GM19023 (cell line): ENCODE measurements at regions not wholly inside any gene's neighbourhood (a gene's known extent, or its start where the extent isn't known, plus 50 kb on each side); places are given as distances from the start of the nearest gene placed in this dataset.
"Not testable (repeated sequence)": the region's sequence is repeated elsewhere in the genome, so short reads cannot be mapped to it uniquely, and the experiment has no call there.

Experiments used
- ATAC-seq: cut with Tn5 transposase; IDR thresholded peaks from one replicate; pipeline ENCODE4 v1.9.1; 2021; ENCODE audit warnings: mild to moderate bottlenecking, moderate library complexity; ENCODE audit not compliant: unreplicated experiment

DNA sequence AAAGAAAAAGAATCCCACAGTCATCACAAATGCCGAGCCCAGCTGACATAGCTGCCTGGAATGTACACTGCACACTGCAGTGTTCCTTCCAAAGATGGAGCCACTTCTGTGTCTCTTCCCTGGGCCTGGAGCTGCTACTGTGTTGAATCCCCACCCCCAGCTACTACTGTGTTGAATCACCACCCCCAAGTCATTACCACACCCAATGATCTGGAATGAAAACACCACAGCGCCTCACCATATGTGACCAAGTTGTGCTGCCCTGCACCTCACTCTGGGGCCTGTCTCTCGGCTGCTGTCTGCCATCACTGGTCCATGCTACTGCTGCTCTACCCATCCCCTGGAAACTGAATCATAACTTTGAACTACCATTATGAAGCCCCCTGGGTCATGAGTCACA lies 861.2 kb downstream of the UQCRFS1 start:
- ATAC-seq = no peak

GRCh38 chr19:28351321-28351720 lies 861.6 kb downstream of the UQCRFS1 start:
- not testable (repeated sequence) for ATAC-seq

DNA sequence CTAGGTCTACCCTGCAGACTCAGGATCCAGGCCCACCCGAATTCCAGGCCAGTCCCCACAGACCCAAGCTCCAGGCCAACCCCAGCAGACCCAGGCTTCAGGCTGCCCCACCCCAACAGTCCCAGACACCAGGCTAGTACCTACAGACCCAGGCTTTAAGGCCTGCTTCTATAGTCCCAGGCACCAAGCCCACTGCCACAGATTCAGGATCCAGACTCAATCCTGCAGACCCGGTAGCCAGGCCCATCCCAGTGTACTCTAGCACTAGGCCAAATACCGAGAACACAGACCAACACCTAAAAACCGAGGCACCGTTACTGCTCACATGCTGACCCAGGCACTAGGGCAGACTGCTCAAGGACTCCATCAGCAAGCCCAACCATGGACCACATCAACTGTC lies 862.3 kb downstream of the UQCRFS1 start:
- ATAC-seq = no peak

DNA sequence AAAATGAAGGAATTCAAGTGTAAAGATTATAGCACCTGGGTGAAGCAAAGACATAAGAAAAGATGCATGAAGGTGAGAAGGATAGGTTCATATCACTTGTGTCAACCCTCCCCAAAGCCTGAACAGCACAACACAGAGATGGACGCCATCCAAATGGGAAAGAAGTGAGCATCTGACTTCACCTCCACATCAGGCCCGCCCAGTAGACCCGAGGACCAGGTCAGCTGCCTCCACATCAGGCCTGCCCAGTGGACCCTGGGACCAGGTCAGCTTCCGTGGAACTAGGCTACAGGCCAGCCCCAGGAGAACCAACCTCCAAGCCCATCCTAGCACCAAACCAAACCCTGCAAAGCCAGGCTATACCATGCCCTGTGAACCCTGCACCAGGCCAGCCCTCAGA lies 862.9 kb downstream of the UQCRFS1 start:
- ATAC-seq = no peak

DNA sequence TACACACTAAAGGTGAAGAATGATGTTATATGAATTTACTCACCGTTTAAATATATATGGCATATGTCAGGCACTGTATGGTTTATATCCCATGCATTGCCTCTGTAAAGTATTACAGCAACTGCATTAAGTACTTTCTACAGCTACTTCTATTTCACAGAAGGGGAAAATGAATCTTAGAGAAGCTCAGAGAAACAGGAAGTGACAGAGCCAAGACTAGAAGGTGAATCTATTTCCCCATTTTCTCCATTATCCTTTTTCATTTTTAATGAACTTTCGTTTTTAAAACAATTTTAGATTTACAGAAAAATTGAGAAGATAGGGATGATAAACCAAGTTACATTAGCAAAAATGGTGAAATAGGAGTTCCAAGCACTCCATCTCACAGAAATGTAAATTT lies 863.3 kb downstream of the UQCRFS1 start:
- ATAC-seq = no peak

- ATAC-seq = no peak
Observed at GRCh38 chr19:28345811-28346210, 867.1 kb downstream of the UQCRFS1 start.

GRCh38 chr19:28341810-28342350 lies 871.1 kb downstream of the UQCRFS1 start:
- ATAC-seq = no peak

GRCh38 chr19:28334419-28334818 lies 878.5 kb downstream of the UQCRFS1 start:
- ATAC-seq = no peak

- ATAC-seq = no peak
Observed at GRCh38 chr19:28333909-28334308, 879.0 kb downstream of the UQCRFS1 start.

DNA sequence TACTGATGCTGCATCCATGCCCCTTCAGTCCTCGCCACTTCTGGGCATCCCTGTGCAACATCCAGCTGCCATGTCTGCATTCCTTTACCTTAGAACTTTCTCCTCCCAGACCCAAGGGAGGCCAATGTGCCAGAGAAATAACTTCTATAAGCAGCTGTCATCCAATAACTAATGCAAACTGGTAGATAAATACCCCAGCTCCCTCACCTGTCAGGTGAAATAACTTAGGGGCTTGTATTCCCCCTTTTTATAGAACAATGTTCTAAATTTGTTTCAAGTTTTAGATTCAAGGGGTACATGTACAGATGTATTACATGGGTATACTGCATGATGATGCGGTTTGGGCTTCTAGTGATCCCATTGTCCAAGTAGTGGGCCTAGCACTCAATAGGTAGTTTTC lies 880.1 kb downstream of the UQCRFS1 start:
- no peak for ATAC-seq

DNA sequence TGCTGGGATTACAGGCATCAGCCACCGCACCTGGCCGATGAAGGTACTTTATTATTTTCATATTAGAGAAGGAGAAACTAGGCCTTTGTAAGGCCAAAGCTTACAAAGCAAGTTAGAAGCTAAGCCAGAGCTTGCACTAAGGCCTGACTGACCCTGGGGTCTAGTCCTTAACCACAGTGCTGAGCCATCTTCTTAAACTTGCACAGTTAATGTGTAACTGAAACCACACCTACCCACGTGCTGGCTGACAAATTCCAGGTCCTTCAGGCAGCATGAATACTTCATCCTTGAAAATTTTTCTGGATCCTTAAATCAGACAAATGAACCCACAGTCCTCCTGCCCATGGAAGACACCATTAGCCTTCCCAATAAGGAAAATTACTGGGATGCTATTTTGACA lies 880.6 kb downstream of the UQCRFS1 start:
- no peak for ATAC-seq

GRCh38 chr19:28331596-28331995 lies 881.4 kb downstream of the UQCRFS1 start:
- ATAC-seq = no peak

GRCh38 chr19:28330831-28331230 lies 882.1 kb downstream of the UQCRFS1 start:
- ATAC-seq = no peak

DNA sequence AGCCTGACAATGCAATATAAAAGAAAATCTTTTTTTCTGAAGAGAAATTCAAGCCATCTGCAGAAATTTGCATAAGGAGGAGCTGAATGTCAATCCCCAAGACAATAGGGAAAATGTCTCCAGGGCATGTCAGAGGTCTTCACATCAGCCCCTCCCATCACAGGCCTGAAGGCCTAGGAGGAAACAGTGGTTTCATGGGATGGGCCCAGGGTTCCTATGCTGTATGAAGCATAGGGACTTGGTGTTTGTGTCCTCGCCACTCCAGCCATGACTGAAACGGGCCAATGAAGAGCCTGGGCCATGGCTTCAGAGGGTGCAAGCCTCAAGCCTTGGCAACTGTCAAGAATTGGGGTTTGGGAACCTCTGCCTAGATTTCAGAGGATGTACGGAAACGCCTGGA lies 883.5 kb downstream of the UQCRFS1 start:
- ATAC-seq = no peak

GRCh38 chr19:28327905-28328304 lies 885.0 kb downstream of the UQCRFS1 start:
- no peak for ATAC-seq

DNA sequence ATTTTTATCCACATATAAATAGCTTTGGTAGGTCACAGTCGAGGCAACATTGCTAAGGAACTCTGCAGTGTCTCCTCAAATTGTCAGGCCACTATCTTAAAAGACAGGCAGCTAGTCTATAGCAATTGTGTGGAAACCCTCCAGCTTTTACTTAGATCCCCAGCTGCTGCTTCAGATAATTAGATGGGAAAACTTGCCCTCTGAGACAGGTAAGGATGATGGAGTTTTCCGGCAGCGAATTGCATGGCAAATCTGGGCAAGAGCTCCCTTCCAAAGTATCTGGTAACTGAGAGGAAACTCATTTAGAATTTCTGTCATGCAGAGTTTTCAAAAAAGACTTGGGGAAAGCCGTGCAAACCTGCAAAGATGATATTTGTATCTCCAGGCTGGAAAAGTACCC lies 886.2 kb downstream of the UQCRFS1 start:
- ATAC-seq = no peak

- ATAC-seq = no peak
Observed at GRCh38 chr19:28324275-28325060, 888.5 kb downstream of the UQCRFS1 start.

DNA sequence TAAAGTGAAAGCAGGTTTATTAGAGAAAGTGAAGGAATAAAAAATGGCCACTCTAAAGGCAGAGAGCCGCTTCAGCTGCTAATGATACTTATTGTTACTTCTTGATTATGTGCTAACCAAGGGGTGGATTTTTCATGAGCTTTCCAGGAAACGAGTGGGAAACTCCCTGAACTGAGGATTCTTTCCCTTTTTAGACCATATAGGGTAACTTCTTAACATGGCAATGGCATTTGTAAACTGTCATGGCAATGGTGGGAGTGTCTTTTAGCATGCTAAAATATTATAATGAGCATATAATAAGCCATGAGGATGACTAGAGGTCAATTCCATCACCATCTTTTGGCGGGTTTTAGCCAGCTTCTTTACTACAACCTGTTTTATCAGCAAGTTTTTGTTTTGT lies 890.0 kb downstream of the UQCRFS1 start:
- ATAC-seq = no peak

DNA sequence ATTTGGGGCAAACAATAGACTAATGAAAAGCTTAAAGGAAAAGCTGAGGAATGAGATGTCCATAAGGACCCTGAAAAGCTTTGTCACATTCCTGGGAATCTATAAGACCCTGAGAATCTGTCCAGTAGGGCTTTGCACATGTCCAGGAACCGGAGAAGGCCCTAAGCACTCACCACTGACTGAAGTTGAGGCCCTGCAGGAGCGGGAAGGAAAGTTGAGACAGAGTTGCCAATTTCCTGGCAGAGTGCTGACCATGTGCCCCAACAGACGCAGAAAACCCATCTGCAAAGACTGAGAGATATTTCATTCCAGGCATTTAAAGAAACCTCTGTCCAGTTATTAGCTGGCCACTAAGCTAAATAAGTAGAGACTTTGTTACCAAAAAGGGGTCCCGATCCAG lies 890.5 kb downstream of the UQCRFS1 start:
- ATAC-seq = no peak

- ATAC-seq = no peak
Observed at GRCh38 chr19:28319918-28320317, 893.0 kb downstream of the UQCRFS1 start.

- ATAC-seq = no peak
Observed at GRCh38 chr19:28319227-28319626, 893.7 kb downstream of the UQCRFS1 start.

GRCh38 chr19:28318469-28319179 lies 894.3 kb downstream of the UQCRFS1 start:
- no peak for ATAC-seq
